ENCODE measurements at regions not wholly inside any gene's neighbourhood (a gene's known extent, or its start where the extent isn't known, plus 50 kb on each side); places are given as distances from the start of the nearest gene placed in this dataset.

DNA sequence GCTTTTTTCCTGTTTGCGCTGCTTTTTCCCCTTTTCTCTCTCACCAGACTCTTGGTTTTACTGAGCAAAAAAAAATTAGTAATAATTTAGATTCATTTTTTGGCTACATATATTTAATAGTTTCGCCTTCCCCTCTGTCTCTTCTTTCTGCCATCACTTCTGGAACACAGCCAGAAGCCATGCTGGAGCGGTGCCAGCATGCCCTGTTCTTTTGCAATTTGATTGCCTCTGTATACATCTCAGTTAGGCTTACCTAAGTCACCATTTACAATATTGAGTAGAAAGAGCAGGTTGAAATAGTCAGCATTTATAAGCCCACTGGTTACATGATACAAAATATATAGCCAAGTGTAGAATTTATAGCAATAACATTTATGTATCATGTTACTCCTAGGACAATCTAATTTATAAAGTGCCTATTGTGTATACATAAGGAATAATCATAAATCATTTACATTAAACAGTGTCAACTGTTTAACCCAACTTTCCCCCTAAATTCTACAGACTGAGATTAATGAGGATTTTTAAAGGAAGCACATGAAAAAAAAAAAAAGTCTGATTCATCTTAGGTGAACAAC lies 413.8 kb upstream of the SOX5 start:
- TF ChIP-seq, protein P1, sequence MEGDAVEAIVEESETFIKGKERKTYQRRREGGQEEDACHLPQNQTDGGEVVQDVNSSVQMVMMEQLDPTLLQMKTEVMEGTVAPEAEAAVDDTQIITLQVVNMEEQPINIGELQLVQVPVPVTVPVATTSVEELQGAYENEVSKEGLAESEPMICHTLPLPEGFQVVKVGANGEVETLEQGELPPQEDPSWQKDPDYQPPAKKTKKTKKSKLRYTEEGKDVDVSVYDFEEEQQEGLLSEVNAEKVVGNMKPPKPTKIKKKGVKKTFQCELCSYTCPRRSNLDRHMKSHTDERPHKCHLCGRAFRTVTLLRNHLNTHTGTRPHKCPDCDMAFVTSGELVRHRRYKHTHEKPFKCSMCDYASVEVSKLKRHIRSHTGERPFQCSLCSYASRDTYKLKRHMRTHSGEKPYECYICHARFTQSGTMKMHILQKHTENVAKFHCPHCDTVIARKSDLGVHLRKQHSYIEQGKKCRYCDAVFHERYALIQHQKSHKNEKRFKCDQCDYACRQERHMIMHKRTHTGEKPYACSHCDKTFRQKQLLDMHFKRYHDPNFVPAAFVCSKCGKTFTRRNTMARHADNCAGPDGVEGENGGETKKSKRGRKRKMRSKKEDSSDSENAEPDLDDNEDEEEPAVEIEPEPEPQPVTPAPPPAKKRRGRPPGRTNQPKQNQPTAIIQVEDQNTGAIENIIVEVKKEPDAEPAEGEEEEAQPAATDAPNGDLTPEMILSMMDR (IDR thresholded peaks at IDR 0.05; ENCODE audit: insufficient read depth, low read length, poor library complexity, severe bottlenecking) = no peak
- DNase-seq (ENCODE audit: low read depth) = no peak
- Histone ChIP-seq H3K27me3 (ENCODE audit: control insufficient read depth, insufficient read depth, low read length) (no peaks in the 10 kb centered on the region), H3K36me3 (ENCODE audit: control insufficient read depth, insufficient read depth, low read length) (no peaks in the 10 kb centered on the region), H3K4me3 (ENCODE audit: low read depth, low read length) (no peak overlapping the region)

DNA sequence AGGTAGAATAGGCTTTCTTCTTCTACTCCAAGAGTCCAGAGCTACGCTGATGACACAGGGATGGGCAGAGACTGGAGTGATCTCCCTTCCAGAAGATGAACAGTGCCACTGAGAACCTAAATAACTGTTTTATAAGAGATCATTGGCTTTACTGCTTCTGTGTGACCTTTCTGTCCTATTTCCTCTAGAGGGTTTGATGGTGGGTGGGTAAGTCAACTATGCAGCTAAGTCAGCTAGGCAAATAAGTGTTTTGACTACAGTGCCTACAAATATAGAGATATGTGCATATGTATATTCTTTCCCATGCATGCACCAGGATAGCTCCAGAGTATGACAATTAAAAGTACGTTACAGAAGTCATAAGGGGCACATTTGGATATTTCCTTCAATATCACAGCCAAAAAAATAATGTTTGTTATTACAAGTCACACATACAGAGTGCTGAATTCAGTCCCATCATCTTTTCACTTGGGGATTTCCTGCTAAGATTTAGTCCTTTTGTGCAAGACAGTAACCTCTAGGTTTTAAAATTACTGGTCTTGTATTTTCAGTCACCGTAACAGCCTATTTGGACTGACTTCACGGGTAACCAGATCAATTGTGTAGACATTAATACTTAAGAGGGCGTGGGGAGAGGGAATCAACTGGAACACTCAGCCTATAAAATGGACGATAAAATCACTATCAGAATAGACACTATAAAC lies 412.6 kb upstream of the SOX5 start:
- H3K36me3 ChIP-seq (ENCODE audit: control insufficient read depth, insufficient read depth, low read length) = no peaks in the 10 kb centered on the region
- no peaks in the 10 kb centered on the region for H3K27me3 ChIP-seq (ENCODE audit: control insufficient read depth, insufficient read depth, low read length)
- TF ChIP-seq, protein P1 (IDR thresholded peaks at IDR 0.05; ENCODE audit: insufficient read depth, low read length, poor library complexity, severe bottlenecking) = no peak
- no peak for DNase-seq (ENCODE audit: low read depth)
- H3K4me3 ChIP-seq (ENCODE audit: low read depth, low read length) = no peak overlapping the region

DNA sequence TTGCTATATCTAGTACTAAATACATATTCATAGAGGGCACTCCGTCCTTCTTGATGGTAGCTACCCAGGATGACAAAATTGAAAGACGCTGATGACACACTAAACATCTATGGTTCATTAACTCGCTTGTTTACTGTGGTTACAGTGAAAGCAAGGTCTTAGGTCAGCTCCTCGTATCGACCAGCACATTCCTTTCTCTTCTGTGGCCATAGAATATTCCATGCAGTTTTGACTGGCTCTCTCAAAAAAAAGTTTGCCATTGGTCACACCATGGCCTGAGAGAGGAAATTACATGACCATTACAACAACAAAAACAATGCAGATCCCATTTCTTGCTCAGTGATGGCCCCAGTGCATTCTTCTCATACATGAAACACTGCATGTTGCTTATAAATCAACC lies 411.4 kb upstream of the SOX5 start:
- TF ChIP-seq, protein P1 (IDR thresholded peaks at IDR 0.05; ENCODE audit: insufficient read depth, low read length, poor library complexity, severe bottlenecking) = no peak
- DNase-seq (ENCODE audit: low read depth) = peak; percentile 26
- Histone ChIP-seq H3K36me3 (ENCODE audit: control insufficient read depth, insufficient read depth, low read length) (no peaks in the 10 kb centered on the region), H3K27me3 (ENCODE audit: control insufficient read depth, insufficient read depth, low read length) (no peaks in the 10 kb centered on the region), H3K4me3 (ENCODE audit: low read depth, low read length) (no peak overlapping the region)

DNA sequence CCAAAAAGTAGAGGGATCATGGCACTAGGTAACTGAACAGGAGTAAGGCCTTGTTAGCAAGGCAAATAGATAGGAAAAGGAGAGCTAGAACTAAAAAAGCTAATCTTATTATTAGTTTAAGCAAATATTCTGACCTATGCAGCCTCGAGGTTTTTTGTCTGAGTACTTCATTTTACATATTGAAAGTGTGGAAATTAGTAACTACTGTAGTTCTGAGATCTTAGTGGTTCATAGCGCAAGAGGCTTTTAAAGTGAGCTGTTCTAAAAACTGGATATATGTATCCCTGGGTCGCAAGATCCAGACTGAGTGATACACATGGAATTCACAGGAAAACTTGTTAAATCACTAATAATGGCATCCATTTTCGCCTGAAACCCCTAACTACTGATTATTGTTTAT lies 411.0 kb upstream of the SOX5 start:
- Histone ChIP-seq H3K36me3 (ENCODE audit: control insufficient read depth, insufficient read depth, low read length) (no peaks in the 10 kb centered on the region), H3K27me3 (ENCODE audit: control insufficient read depth, insufficient read depth, low read length) (no peaks in the 10 kb centered on the region), H3K4me3 (ENCODE audit: low read depth, low read length) (no peak overlapping the region)
- TF ChIP-seq, protein P1 (IDR thresholded peaks at IDR 0.05; ENCODE audit: insufficient read depth, low read length, poor library complexity, severe bottlenecking) = no peak
- DNase-seq (ENCODE audit: low read depth) = no peak

DNA sequence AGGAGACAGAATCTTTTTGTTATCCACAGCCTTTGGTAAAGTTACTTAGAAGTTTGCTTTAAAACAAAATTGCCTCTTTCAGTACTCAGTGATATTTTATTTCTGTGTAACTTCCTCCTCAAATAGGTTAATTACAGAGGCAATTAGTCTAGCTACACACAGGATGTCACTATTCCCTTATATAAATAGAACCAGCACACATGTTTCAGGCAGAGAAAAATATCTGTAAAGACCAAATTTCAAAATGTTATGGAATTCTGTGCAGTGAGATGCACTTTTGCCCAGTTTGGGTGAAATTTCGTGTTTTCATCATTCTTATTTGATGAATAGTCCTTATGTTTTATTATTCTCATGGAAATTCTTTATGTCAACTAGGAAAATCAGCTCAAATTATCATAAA lies 410.6 kb upstream of the SOX5 start:
- DNase-seq (ENCODE audit: low read depth) = no peak
- H3K36me3 ChIP-seq (ENCODE audit: control insufficient read depth, insufficient read depth, low read length) = no peaks in the 10 kb centered on the region
- TF ChIP-seq, protein P1 (IDR thresholded peaks at IDR 0.05; ENCODE audit: insufficient read depth, low read length, poor library complexity, severe bottlenecking) = no peak
- H3K4me3 ChIP-seq (ENCODE audit: low read depth, low read length) = no peak overlapping the region
- H3K27me3 ChIP-seq (ENCODE audit: control insufficient read depth, insufficient read depth, low read length) = no peaks in the 10 kb centered on the region

DNA sequence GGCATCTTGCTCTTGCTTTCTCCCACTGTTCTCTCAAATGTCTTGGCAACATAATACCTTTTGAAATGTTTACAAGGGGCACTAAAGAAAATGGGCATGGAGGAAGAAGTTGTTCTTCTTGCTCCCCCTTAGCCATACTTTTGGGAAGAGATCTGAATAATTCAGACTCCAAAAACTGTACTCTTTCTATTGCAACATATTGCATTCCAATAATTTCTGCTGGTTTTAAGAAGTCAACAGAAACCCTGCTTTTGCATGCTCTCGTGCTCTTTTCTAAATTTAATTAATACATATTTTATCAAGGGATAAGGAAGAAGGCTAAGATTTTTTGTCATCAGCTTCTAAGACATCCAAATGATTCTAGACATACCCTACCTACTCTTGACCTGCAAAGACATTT lies 409.9 kb upstream of the SOX5 start:
- TF ChIP-seq, protein P1 (IDR thresholded peaks at IDR 0.05; ENCODE audit: insufficient read depth, low read length, poor library complexity, severe bottlenecking) = no peak
- DNase-seq (ENCODE audit: low read depth) = no peak

More for the DNA sequence above, 409.9 kb upstream of the SOX5 start:
- Histone ChIP-seq H3K36me3 (ENCODE audit: control insufficient read depth, insufficient read depth, low read length) (no peaks in the 10 kb centered on the region), H3K27me3 (ENCODE audit: control insufficient read depth, insufficient read depth, low read length) (no peaks in the 10 kb centered on the region), H3K4me3 (ENCODE audit: low read depth, low read length) (no peak overlapping the region)

All from kidney epithelial cell (primary cell).